NCI-H748 treated with DMSO at 0.1 percent for 48 hours (cell line): ENCODE measurements at regions not wholly inside any gene's neighbourhood (a gene's known extent, or its start where the extent isn't known, plus 50 kb on each side); places are given as distances from the start of the nearest gene placed in this dataset.

Source experiments
- DNase-seq: peaks from one replicate; lab custom pipeline; 2025; lab: John Stamatoyannopoulos, UW

GRCh38 chr1:60431593-60431992 lies 358.0 kb upstream of the C1orf87 start:
- no peak for DNase-seq

- no peak for DNase-seq
These were observed 356.8 kb upstream of the C1orf87 start for GRCh38 chr1:60430375-60430774.

DNA sequence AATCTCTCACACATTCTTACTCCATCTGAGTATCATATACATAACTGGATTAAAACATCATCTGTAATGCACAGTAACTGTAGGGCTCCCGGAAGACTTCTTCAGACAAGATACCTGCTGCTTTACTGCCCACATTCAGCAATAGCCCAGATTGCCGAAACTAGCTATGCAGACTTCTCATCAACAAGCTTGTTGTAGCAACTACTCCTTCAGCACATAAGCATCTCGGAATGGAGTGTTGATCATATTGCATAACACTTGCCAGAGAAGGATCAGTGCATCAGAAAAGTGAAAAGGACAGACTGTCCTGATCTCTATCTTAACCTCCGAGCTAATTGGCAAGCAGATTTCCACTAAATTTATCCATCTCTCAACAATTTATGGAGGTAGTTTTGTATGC lies 354.6 kb upstream of the C1orf87 start:
- DNase-seq = no peak

DNA sequence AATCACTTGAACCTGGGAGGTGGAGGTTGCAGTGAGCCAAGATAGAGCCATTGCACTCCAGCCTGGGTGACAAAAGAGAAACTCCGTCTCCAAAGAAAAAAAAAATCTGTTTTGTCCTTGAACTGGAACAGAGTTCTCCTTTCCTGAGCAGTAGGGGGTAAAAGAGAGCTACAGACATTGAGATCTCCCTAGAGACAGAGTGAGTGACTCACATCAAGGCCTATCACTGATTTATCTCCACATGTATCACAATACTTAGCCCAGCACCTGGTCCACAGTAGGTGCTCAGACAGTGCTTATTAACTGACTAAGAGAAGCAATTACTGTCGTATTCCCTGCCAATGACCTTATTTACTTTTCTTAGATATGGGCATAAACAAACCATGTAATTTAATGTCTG lies 354.1 kb upstream of the C1orf87 start:
- DNase-seq = peak; percentile 89

DNA sequence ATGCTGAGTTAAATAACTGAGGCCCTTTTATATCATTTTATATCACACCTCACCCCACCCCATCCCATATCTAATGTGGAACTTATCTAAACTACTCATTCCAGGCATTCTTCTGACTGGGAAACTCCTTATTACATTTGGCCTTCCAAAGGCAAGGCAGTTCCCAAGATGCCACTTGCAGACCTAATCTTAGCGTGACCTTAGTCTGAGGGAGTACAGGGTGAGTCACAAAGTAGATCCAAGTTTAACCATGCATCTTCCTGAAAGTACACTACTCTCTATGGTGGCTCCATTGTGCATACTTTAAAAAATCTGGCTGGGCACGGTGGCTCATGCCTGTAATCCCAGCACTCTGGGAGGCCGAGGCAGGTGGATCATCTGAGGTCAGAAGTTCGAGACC lies 353.6 kb upstream of the C1orf87 start:
- DNase-seq = no peak

- no peak for DNase-seq
These were observed 352.0 kb upstream of the C1orf87 start for GRCh38 chr1:60425528-60425927.

GRCh38 chr1:60423146-60423780 lies 349.7 kb upstream of the C1orf87 start:
- no peak for DNase-seq

DNA sequence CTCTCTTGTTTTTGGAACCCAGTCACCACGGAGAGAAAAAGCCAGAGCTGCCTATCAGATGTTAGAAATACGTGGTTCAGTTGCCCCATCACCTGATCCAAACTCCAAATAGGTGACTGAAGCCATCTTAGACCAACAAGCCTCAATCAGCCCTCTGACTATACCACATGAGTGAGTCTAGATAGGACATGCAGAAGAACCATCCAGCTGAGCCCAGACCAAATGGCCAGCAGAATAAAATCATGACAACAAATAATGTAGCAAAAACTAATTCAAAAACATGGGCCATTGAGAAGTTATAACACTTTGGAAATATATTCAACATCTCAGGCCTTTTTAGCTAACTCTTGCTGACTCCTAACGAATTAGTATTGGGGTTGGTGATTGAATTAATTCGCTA lies 348.4 kb upstream of the C1orf87 start:
- no peak for DNase-seq

DNA sequence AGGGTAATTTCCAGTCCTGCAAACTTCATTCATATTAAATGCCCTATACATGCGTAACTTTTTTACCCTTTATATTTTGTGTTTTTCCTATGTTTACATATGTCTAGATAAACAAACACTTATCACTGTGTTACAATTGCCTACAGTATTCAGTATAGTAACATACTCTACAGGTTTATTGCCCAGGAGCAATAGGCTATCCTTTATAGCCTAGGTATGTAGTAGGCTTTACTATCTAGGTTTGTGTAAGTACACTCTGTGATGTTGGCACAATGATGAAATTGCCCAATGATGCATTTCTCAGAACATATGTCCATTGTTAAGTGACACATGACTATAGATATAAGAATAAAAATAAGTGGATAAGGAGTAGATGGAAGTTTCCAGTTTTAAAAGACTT lies 345.5 kb upstream of the C1orf87 start:
- DNase-seq = no peak

- DNase-seq = no peak
These were observed 342.1 kb upstream of the C1orf87 start for GRCh38 chr1:60415696-60416095.

GRCh38 chr1:60413091-60413490 lies 339.5 kb upstream of the C1orf87 start:
- no peak for DNase-seq

GRCh38 chr1:60411591-60411990 lies 338.0 kb upstream of the C1orf87 start:
- no peak for DNase-seq

DNA sequence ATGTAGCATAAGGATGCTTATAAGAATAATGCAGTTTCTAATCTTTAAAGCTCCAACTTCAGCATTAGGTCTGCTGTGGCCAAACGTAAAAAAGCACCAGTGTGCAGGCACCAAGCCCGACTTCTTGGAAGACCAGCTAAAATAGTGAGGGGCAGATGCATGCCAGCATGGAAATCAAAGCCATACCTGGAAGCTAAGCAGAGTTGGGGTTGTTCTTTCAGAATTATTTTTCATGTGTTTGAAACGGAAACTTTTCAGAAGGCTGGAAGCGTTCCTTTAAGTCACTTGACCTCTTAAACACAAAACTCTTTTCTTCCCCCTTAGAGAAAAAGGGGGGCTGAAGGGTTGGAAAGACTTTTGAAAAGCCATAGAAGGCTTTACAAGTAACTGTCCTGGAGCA lies 329.2 kb upstream of the C1orf87 start:
- DNase-seq = no peak

GRCh38 chr1:60402216-60402615 lies 328.6 kb upstream of the C1orf87 start:
- DNase-seq = no peak

GRCh38 chr1:60394436-60394835 lies 320.9 kb upstream of the C1orf87 start:
- DNase-seq = no peak

- no peak for DNase-seq
These were observed 317.2 kb upstream of the C1orf87 start for GRCh38 chr1:60390593-60391282.

DNA sequence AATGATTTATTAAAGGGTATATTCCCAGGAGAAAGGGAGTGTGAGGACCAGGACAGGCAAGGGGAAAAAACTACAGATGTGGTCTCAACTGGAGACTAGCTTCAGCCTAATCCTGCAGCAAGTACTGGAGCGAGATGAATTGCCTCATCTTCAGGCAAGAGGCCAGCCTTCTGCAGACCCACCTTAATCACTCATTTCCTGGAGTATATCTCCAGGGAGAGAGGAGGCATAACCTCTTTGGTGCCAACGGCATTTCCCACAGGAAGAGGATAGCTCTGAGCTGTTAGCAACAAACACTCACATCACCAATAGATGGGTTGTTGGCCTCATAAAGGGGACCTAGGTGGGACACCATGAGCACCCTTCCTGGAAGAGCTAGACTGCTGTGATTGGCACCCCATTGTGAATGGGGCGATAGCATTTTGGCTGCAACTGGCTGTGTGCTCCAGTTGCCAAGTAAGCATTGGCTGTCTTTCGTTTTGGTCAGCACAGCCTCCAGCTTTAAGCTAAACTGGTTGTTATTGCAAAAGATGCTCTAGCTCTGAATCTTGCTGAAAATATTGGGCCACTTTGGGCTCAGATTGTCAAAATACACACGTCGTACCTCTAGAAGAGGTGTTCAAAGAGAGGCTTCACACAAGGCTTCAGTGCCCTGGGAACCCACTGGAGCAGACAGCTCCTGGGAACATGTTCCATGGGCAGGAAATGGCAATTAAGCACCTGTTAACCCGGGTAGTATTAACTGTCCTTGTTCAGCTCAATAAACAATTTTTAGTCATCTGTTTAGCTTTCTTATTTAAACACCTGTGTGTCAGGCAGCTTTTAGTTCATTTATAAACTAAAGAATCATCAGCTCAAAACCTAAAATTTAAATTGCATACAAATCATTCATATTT lies 314.8 kb upstream of the C1orf87 start:
- peak; percentile 33 for DNase-seq

- no peak for DNase-seq
These were observed 313.6 kb upstream of the C1orf87 start for GRCh38 chr1:60387175-60387574.

- DNase-seq = no peak
These were observed 312.7 kb upstream of the C1orf87 start for GRCh38 chr1:60386249-60386648.

GRCh38 chr1:60376196-60376595 lies 302.6 kb upstream of the C1orf87 start:
- DNase-seq = no peak

DNA sequence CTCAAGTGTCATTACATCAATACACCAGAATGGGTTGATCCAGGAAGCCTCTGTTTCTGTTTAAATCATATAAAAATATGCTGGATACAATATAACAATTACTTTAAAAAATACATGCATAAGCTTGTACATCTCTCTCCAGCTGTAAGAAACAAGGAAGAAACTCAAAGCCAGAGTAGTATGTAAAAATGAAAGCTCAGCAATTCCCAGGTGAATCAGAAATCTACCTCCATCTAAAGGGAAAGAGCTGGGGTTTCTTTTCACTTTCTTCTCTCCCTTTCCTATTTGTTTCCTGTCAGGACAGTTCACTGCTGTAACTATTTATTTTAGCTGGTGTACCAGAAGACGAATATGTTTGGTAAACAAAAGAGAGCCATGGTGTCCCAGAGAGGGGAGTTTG lies 301.0 kb upstream of the C1orf87 start:
- no peak for DNase-seq

GRCh38 chr1:60367532-60367931 lies 294.0 kb upstream of the C1orf87 start:
- DNase-seq = no peak

DNA sequence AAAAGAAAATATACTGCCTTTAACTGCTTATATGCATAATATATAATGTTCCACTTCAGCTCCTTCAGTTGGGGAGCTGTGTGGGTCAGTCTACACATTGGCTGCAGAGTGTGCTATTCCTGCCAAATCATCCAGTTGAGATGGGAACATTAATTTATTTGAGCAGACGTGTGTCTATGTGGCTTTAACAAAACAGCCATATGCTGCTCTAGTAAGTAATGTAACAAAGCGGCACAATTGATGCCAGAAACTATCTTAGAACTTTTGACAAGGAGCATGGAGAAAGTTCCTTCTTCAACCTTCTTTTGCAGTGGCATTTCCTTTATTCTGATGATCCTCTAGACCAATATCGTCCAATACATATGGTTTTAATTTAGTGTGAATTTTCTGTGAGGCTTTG lies 285.9 kb upstream of the C1orf87 start:
- no peak for DNase-seq
